CD14-positive monocyte (primary cell): ENCODE measurements at regions not wholly inside any gene's neighbourhood (a gene's known extent, or its start where the extent isn't known, plus 50 kb on each side); places are given as distances from the start of the nearest gene placed in this dataset.

ENCODE experiments used
- DNase-seq, 3 donors: peaks; one replicate each; pipeline ENCODE4 v3.0.0-alpha.2; 2011 to 2022
- H2AFZ ChIP-seq: 2 replicates; pipeline ENCODE4 v1.6.0; 2012; ENCODE audit warnings: mild to moderate bottlenecking, low read depth, low read length, inconsistent platforms; ENCODE audit not compliant: insufficient read depth, poor library complexity, severe bottlenecking
- H3K27ac ChIP-seq, 2 donors: 1 replicate in 1 of 2; 2 replicates in 1 of 2; pipeline ENCODE4 v1.5.1; 2012 to 2013; ENCODE audit warnings: low read length in 2 of 2, control low read depth in 1 of 2, inconsistent platforms in 1 of 2, low read depth in 1 of 2, mild to moderate bottlenecking in 1 of 2
- H3K27me3 ChIP-seq, 2 donors: one replicate each; pipeline versions ENCODE4 v1.6.0 to v1.6.1; 2011 to 2013; ENCODE audit warnings: low read length in 2 of 2; ENCODE audit not compliant: control insufficient read depth in 2 of 2, insufficient read depth in 2 of 2
- H3K36me3 ChIP-seq, 2 donors: replicated peaks in 1 of 2; 1 replicate in 1 of 2; 2 replicates in 1 of 2; pipeline versions ENCODE4 v1.5.1 to v1.6.1; 2012 to 2013; ENCODE audit warnings: low read length in 2 of 2, control low read depth in 1 of 2, inconsistent platforms in 1 of 2, mild to moderate bottlenecking in 1 of 2; ENCODE audit not compliant: insufficient read depth in 2 of 2, control insufficient read depth in 1 of 2
- H3K4me1 ChIP-seq, 2 donors: 1 replicate in 1 of 2; 2 replicates in 1 of 2; pipeline versions ENCODE4 v1.5.1 to v1.6.1; 2012 to 2013; ENCODE audit warnings: low read length in 2 of 2, control low read depth in 1 of 2, inconsistent platforms in 1 of 2, mild to moderate bottlenecking in 1 of 2, moderate library complexity in 1 of 2; ENCODE audit not compliant: insufficient read depth in 2 of 2, control insufficient read depth in 1 of 2
- H3K4me2 ChIP-seq: replicated peaks from 2 replicates; pipeline ENCODE3; 2012; ENCODE audit warnings: low read length, moderate library complexity, mild to moderate bottlenecking; ENCODE audit not compliant: poor library complexity, severe bottlenecking; ENCODE audit errors: extremely low read depth
- H3K4me3 ChIP-seq, 3 experiments: fragments of 200-600 bp in 1 of 3; sonication (generic) in 1 of 3; replicated peaks in 1 of 3; 1 replicate in 2 of 3; 2 replicates in 1 of 3; pipeline ENCODE4 v1.5.1; 2011 to 2013; ENCODE audit warnings: low read length in 3 of 3, mild to moderate bottlenecking in 3 of 3, control low read depth in 2 of 3, low read depth in 2 of 3, inconsistent platforms in 1 of 3, moderate library complexity in 1 of 3
- H3K79me2 ChIP-seq: 2 replicates; pipeline ENCODE4 v1.6.0; 2012; ENCODE audit warnings: mild to moderate bottlenecking, control low read depth, inconsistent platforms, low read length, moderate library complexity; ENCODE audit not compliant: insufficient read depth
- H3K9ac ChIP-seq: 2 replicates; pipeline ENCODE4 v1.6.0; 2017; ENCODE audit warnings: low read length, mild to moderate bottlenecking; ENCODE audit not compliant: insufficient read depth, poor library complexity, severe bottlenecking
- H3K9me3 ChIP-seq, 2 donors: replicated peaks in 1 of 2; 1 replicate in 1 of 2; 2 replicates in 1 of 2; pipeline versions ENCODE4 v1.5.1 to v1.6.1; 2012 to 2013; ENCODE audit warnings: low read length in 2 of 2, control low read depth in 1 of 2; ENCODE audit not compliant: control insufficient read depth in 1 of 2, insufficient read depth in 1 of 2
- H4K20me1 ChIP-seq: 2 replicates; pipeline ENCODE4 v1.6.0; 2012; ENCODE audit warnings: mild to moderate bottlenecking, low read length, control low read depth, moderate library complexity; ENCODE audit not compliant: insufficient read depth
- H3K27ac Mint-ChIP-seq, 7 donors: one replicate each; pipeline ENCODE4 v1.8.0; 2020; ENCODE audit warnings: mild to moderate bottlenecking in 7 of 7, mixed read lengths in 7 of 7, moderate library complexity in 6 of 7, inconsistent platforms in 2 of 7
- H3K27me3 Mint-ChIP-seq, 3 donors: one replicate each; pipeline ENCODE4 v1.8.0; 2021 to 2022; ENCODE audit warnings: low read depth in 3 of 3, mild to moderate bottlenecking in 3 of 3, mixed read lengths in 3 of 3, moderate library complexity in 3 of 3, inconsistent platforms in 1 of 3
- H3K36me3 Mint-ChIP-seq, 2 donors: one replicate each; pipeline ENCODE4 v1.8.0; 2020; ENCODE audit warnings: mixed read lengths in 2 of 2, inconsistent platforms in 1 of 2, mild to moderate bottlenecking in 1 of 2
- H3K4me1 Mint-ChIP-seq: one replicate; pipeline ENCODE4 v1.8.0; 2020; ENCODE audit warnings: mild to moderate bottlenecking, mixed read lengths
- H3K4me3 Mint-ChIP-seq, 2 donors: one replicate each; pipeline ENCODE4 v1.8.0; 2020; ENCODE audit warnings: mild to moderate bottlenecking in 2 of 2, mixed read lengths in 2 of 2, moderate library complexity in 1 of 2
- H3K9me3 Mint-ChIP-seq, 7 donors: one replicate each; pipeline ENCODE4 v1.8.0; 2020 to 2022; ENCODE audit warnings: mixed read lengths in 7 of 7, mild to moderate bottlenecking in 6 of 7, moderate library complexity in 6 of 7, inconsistent platforms in 2 of 7
- WGBS: methylation state at CpG from one replicate; pipeline ENCODE4 v1.1.5; 2013; ENCODE audit warnings: missing lambda C conversion rate; ENCODE audit not compliant: insufficient coverage; 5-methylcytosine and 5-hydroxymethylcytosine counted together
- intact Hi-C, 2 donors: fragments of 100-400 bp; cut with micrococcal nuclease; formaldehyde crosslinking; loops; one replicate each; pipeline versions ENCODE4 v1.15.0 to v1.15.1; 2023
- TF ChIP-seq, protein P1 (sequence below): fragments of 200-600 bp; IDR thresholded peaks from one replicate; pipeline ENCODE4 v1.8.0; 2022; ENCODE audit warnings: antibody characterized with exemption, mild to moderate bottlenecking

DNA sequence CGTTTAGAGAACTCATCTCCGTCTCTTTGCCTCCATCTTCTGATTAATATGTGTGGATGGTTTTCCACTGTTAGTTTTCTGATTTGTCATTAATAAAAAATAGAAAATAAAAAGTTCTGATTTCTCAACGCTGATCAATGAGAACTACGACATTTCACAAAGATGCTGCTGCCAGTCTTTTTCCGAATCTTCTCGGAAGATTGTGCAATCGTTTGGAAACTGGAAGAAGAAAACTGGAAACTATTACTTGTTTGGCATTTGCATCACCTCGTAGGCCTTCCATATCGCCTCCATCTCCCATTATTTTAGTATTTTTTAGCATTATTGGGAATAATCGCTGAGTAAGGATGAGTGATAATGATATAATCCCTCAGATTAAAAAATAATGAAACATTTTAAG, 123.2 kb upstream of the KLF6 start:
- Histone ChIP-seq H3K36me3 (no peaks in the 10 kb centered on the region), H3K4me3 (no peak overlapping the region), H3K27me3 (no peaks in the 10 kb centered on the region), H4K20me1 (no peaks in the 10 kb centered on the region), H3K79me2 (no peaks in the 10 kb centered on the region), H3K4me1 (no peaks in the 10 kb centered on the region), H3K27ac (no peak overlapping the region), H3K9ac (no peak overlapping the region), H2AFZ (no peak overlapping the region), H3K4me2 (no peak overlapping the region), H3K9me3 (no peaks in the 10 kb centered on the region)
- Mint-ChIP-seq H3K27me3 (peaks cover 3 to 6% (median 4%) of the 10 kb centered on the region in 3 donors), H3K36me3 (no peaks in the 10 kb centered on the region), H3K9me3 (peaks cover 0 to 3% (median 0%) of the 10 kb centered on the region in 7 donors), H3K27ac (no peak overlapping the region), H3K4me1 (no peaks in the 10 kb centered on the region), H3K4me3 (no peak overlapping the region)
- WGBS: 100% methylated on average over 2 of the region's 10 CpGs
- intact Hi-C loops: no loop called here
- DNase-seq: no peak
- TF ChIP-seq, protein P1, sequence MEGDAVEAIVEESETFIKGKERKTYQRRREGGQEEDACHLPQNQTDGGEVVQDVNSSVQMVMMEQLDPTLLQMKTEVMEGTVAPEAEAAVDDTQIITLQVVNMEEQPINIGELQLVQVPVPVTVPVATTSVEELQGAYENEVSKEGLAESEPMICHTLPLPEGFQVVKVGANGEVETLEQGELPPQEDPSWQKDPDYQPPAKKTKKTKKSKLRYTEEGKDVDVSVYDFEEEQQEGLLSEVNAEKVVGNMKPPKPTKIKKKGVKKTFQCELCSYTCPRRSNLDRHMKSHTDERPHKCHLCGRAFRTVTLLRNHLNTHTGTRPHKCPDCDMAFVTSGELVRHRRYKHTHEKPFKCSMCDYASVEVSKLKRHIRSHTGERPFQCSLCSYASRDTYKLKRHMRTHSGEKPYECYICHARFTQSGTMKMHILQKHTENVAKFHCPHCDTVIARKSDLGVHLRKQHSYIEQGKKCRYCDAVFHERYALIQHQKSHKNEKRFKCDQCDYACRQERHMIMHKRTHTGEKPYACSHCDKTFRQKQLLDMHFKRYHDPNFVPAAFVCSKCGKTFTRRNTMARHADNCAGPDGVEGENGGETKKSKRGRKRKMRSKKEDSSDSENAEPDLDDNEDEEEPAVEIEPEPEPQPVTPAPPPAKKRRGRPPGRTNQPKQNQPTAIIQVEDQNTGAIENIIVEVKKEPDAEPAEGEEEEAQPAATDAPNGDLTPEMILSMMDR: no peak

DNA sequence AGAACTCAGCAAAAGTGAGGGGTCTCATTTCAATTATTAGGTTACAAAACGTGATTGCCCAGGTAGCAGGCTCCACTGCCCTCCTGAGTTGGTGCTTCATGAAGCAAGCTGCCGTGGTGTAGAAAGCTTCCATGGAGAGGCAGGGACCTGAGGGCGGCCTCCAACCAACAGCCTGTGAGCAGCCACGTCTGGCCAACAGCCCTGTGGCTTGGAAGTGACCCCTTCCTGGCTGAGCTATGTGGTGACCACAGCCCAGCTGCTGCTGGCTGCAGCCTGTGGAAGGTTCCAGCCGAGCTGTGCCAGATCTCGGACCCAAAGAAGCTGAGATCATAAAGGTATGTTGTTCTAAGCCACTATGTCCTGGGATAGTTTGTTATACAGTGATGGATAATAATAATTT, 122.5 kb upstream of the KLF6 start:
- WGBS: 96% methylated on average over 6 of the region's 6 CpGs
- H3K4me2 ChIP-seq: no peak overlapping the region
- no peak overlapping the region for H3K9ac ChIP-seq
- no peak overlapping the region for H3K4me3 Mint-ChIP-seq
- H3K36me3 ChIP-seq: no peaks in the 10 kb centered on the region
- no peaks in the 10 kb centered on the region for H3K36me3 Mint-ChIP-seq
- no peaks in the 10 kb centered on the region for H3K9me3 ChIP-seq
- H3K27me3 ChIP-seq: no peaks in the 10 kb centered on the region
- peaks cover 0 to 3% (median 0%) of the 10 kb centered on the region in 7 donors for H3K9me3 Mint-ChIP-seq
- H2AFZ ChIP-seq: no peak overlapping the region
- no peaks in the 10 kb centered on the region for H3K79me2 ChIP-seq
- no peak overlapping the region for H3K27ac Mint-ChIP-seq
- intact Hi-C loops: no loop called here
- no peak overlapping the region for H3K4me3 ChIP-seq
- H3K27me3 Mint-ChIP-seq: peaks cover 3 to 5% (median 4%) of the 10 kb centered on the region in 3 donors
- H3K27ac ChIP-seq: no peak overlapping the region
- no peaks in the 10 kb centered on the region for H3K4me1 ChIP-seq
- no peaks in the 10 kb centered on the region for H4K20me1 ChIP-seq
- TF ChIP-seq, protein P1: no peak
- peaks cover 5% of the 10 kb centered on the region for H3K4me1 Mint-ChIP-seq
- DNase-seq: no peak
